ENCODE measurements at regions not wholly inside any gene's neighbourhood (a gene's known extent, or its start where the extent isn't known, plus 50 kb on each side); places are given as distances from the start of the nearest gene placed in this dataset.

- no peak overlapping the region for H3K4me3 ChIP-seq (ENCODE audit: low read length)
- DNase-seq (ENCODE audit: low read depth, low spot score), result no peak
These were observed 146.5 kb downstream of the MRM1 start for GRCh38 chr17:36747861-36748260.

GRCh38 chr17:36748272-36748671 is 146.9 kb downstream of the MRM1 start:
- DNase-seq (ENCODE audit: low read depth, low spot score), result no peak
- no peak overlapping the region for H3K4me3 ChIP-seq (ENCODE audit: low read length)

- no peak for DNase-seq (ENCODE audit: low read depth, low spot score)
- H3K4me3 ChIP-seq (ENCODE audit: low read length), result no peak overlapping the region
These were observed 148.1 kb downstream of the MRM1 start for GRCh38 chr17:36749493-36749892.

GRCh38 chr17:36750316-36750885 is 149.0 kb downstream of the MRM1 start:
- no peak for DNase-seq (ENCODE audit: low read depth, low spot score)
- no peak overlapping the region for H3K4me3 ChIP-seq (ENCODE audit: low read length)

- no peak for DNase-seq (ENCODE audit: low read depth, low spot score)
- no peak overlapping the region for H3K4me3 ChIP-seq (ENCODE audit: low read length)
These were observed 150.9 kb downstream of the MRM1 start for GRCh38 chr17:36752096-36752888.

- H3K4me3 ChIP-seq (ENCODE audit: low read length), result no peak overlapping the region
- DNase-seq (ENCODE audit: low read depth, low spot score), result peak; percentile 20
These were observed 154.2 kb downstream of the MRM1 start for GRCh38 chr17:36755586-36755985.

GRCh38 chr17:36756695-36757094 is 155.3 kb downstream of the MRM1 start:
- no peak for DNase-seq (ENCODE audit: low read depth, low spot score)
- H3K4me3 ChIP-seq (ENCODE audit: low read length), result no peak overlapping the region

- DNase-seq (ENCODE audit: low read depth, low spot score), result no peak
These were observed 159.0 kb downstream of the MRM1 start for GRCh38 chr17:36760425-36760824.

GRCh38 chr17:36761203-36761950 is 160.0 kb downstream of the MRM1 start:
- H3K4me3 ChIP-seq (ENCODE audit: low read length), result no peak overlapping the region
- DNase-seq (ENCODE audit: low read depth, low spot score), result no peak

More at GRCh38 chr17:36760425-36760824, 159.0 kb downstream of the MRM1 start:
- H3K4me3 ChIP-seq (ENCODE audit: low read length), result no peak overlapping the region

GRCh38 chr17:36765436-36766043 is 164.2 kb downstream of the MRM1 start:
- no peak for DNase-seq (ENCODE audit: low read depth, low spot score)
- no peak overlapping the region for H3K4me3 ChIP-seq (ENCODE audit: low read length)

GRCh38 chr17:36768394-36768793 is 167.0 kb downstream of the MRM1 start:
- H3K4me3 ChIP-seq (ENCODE audit: low read length), result no peak overlapping the region
- no peak for DNase-seq (ENCODE audit: low read depth, low spot score)

- H3K4me3 ChIP-seq (ENCODE audit: low read length), result no peak overlapping the region
- no peak for DNase-seq (ENCODE audit: low read depth, low spot score)
These were observed 164.2 kb upstream of the LHX1 start for GRCh38 chr17:36773039-36773438.

GRCh38 chr17:36777118-36777517 is 160.2 kb upstream of the LHX1 start:
- peak; percentile 25 for DNase-seq (ENCODE audit: low read depth, low spot score)
- H3K4me3 ChIP-seq (ENCODE audit: low read length), result no peak overlapping the region

- DNase-seq (ENCODE audit: low read depth, low spot score), result no peak
- H3K4me3 ChIP-seq (ENCODE audit: low read length), result no peak overlapping the region
These were observed 158.8 kb upstream of the LHX1 start for GRCh38 chr17:36778448-36778847.

GRCh38 chr17:36779550-36779949 is 157.7 kb upstream of the LHX1 start:
- no peak for DNase-seq (ENCODE audit: low read depth, low spot score)
- no peak overlapping the region for H3K4me3 ChIP-seq (ENCODE audit: low read length)

- DNase-seq (ENCODE audit: low read depth, low spot score), result no peak
- no peak overlapping the region for H3K4me3 ChIP-seq (ENCODE audit: low read length)
These were observed 152.6 kb upstream of the LHX1 start for GRCh38 chr17:36784633-36785032.

- no peak for DNase-seq (ENCODE audit: low read depth, low spot score)
- no peak overlapping the region for H3K4me3 ChIP-seq (ENCODE audit: low read length)
These were observed 150.4 kb upstream of the LHX1 start for GRCh38 chr17:36786867-36787266.

GRCh38 chr17:36791150-36791941 is 145.9 kb upstream of the LHX1 start:
- no peak overlapping the region for H3K4me3 ChIP-seq (ENCODE audit: low read length)
- no peak for DNase-seq (ENCODE audit: low read depth, low spot score)

- H3K4me3 ChIP-seq (ENCODE audit: low read length), result no peak overlapping the region
- no peak for DNase-seq (ENCODE audit: low read depth, low spot score)
These were observed 145.3 kb upstream of the LHX1 start for GRCh38 chr17:36791942-36792475.
